AG04450 (cell line): ENCODE measurements at regions not wholly inside any gene's neighbourhood (a gene's known extent, or its start where the extent isn't known, plus 50 kb on each side); places are given as distances from the start of the nearest gene placed in this dataset.

ENCODE experiments used
- CTCF ChIA-PET: fragments of 300-600, 350-600 bp; formaldehyde crosslinking; extraction: SDS; loops from one replicate; lab custom pipeline; 2022; ENCODE audit warnings: antibody characterized with exemption, inconsistent platforms; lab: Charles Lee
- POLR2A ChIA-PET: fragments of 350-600 bp; formaldehyde crosslinking; extraction: SDS; loops from one replicate; lab custom pipeline; 2021; ENCODE audit warnings: antibody characterized with exemption, inconsistent platforms; lab: Yijun Ruan, JAX
- DNase-seq: peaks from one replicate; pipeline ENCODE4 v3.0.0-alpha.2; 2011; ENCODE audit warnings: low read depth, low spot score
- H3K27ac ChIP-seq: one replicate; pipeline ENCODE4 v1.5.1; 2012; ENCODE audit warnings: low read depth, low read length, control low read depth
- H3K27me3 ChIP-seq: one replicate; pipeline ENCODE4 v1.6.0; 2012; ENCODE audit warnings: low read length; ENCODE audit not compliant: control insufficient read depth, insufficient read depth
- H3K4me3 ChIP-seq: 2 replicates; pipeline ENCODE4 v1.5.1; 2011; ENCODE audit warnings: mild to moderate bottlenecking, low read depth, low read length, control low read depth
- H3K9me3 ChIP-seq: 2 replicates; pipeline ENCODE4 v1.5.1; 2012; ENCODE audit warnings: low read length; ENCODE audit not compliant: control insufficient read depth, insufficient read depth
- TF ChIP-seq, protein P1 (sequence below): IDR thresholded peaks from 2 replicates; pipeline ENCODE4 v1.5.1; 2011; ENCODE audit warnings: low read depth, low read length, control low read depth, inconsistent platforms

DNA sequence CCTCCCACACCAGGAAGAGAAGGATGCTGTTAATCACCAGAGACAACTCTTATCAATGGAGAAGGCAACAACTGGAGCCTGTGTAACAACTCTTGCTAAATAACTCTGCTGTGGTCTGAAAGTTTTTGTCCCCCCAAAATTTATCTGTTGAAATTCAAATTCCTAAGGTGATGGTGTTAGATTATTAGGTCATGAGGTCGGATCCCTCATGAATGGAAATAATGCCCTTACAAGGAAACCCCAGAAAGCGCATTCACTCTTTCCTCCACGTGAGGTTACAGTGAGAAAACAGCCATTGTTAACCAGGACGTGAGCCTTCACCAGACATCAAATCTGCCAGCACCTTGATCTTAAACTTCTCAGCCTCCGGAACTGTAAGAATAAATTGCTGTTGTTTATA is 141.9 kb upstream of the CXADR start:
- no peak for DNase-seq
- ChIA-PET CTCF (interaction anchor here (0.6 to 2.1 kb wide), 4 partner anchors 16 to 215 kb away, joined by 3 to 9 read pairs (median 6); no protein-coding TSS in a partner anchor), POLR2A (no interaction called here)
- TF ChIP-seq, protein P1, sequence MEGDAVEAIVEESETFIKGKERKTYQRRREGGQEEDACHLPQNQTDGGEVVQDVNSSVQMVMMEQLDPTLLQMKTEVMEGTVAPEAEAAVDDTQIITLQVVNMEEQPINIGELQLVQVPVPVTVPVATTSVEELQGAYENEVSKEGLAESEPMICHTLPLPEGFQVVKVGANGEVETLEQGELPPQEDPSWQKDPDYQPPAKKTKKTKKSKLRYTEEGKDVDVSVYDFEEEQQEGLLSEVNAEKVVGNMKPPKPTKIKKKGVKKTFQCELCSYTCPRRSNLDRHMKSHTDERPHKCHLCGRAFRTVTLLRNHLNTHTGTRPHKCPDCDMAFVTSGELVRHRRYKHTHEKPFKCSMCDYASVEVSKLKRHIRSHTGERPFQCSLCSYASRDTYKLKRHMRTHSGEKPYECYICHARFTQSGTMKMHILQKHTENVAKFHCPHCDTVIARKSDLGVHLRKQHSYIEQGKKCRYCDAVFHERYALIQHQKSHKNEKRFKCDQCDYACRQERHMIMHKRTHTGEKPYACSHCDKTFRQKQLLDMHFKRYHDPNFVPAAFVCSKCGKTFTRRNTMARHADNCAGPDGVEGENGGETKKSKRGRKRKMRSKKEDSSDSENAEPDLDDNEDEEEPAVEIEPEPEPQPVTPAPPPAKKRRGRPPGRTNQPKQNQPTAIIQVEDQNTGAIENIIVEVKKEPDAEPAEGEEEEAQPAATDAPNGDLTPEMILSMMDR = no peak
- no peak overlapping the region for H3K27ac ChIP-seq
- H3K27me3 ChIP-seq = no peaks in the 10 kb centered on the region
- no peaks in the 10 kb centered on the region; the same call in 1 of the 2 replicates for H3K9me3 ChIP-seq
- no peak overlapping the region for H3K4me3 ChIP-seq

DNA sequence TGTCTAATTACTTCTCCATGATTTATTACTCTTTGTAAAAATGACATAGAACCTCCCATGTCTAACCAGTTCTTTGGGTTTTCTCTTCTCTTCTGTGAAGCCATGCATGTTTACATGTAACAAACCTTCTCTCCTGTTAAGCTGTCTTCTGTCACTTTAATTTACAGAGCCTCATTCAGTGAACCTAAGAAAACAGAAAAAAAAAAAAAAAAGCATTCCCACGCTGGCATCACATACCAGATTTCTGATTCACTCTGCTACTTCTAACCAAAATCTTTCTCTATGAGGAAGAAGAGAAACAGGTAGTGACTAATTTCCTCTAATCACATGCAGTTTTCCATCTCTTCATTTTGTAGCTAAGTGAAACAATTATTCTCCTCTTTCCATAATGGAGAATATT is 141.4 kb upstream of the CXADR start:
- no peak overlapping the region for H3K27ac ChIP-seq
- no peak overlapping the region for H3K4me3 ChIP-seq
- DNase-seq = peak; percentile 8
- ChIA-PET POLR2A (no interaction called here), CTCF (interaction anchor here (0.6 to 2.1 kb wide), 4 partner anchors 15 to 214 kb away, joined by 3 to 9 read pairs (median 6); no protein-coding TSS in a partner anchor)
- no peaks in the 10 kb centered on the region for H3K27me3 ChIP-seq
- TF ChIP-seq, protein P1 = no peak
- H3K9me3 ChIP-seq = no peaks in the 10 kb centered on the region; the same call in 1 of the 2 replicates

DNA sequence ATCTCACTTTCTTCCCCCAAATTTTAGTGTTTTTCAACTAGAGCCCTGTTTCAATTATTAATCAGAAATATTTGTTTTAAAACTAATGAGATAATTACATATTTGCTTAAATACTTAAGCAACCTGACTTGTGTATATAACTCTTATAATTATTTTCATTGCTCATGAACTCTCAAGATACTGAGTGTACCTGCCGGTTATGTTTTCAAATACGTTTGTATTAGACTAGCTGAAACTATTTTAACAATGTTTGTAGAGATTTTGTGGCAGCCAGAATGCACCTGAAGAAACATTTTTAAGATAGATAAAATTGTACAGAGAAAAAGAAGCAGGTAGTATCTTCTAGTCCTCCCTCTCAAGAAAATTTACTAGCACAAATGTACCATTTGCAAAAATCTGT is 140.6 kb upstream of the CXADR start:
- H3K27ac ChIP-seq = no peak overlapping the region
- POLR2A ChIA-PET = no interaction called here
- H3K27me3 ChIP-seq = no peaks in the 10 kb centered on the region
- CTCF ChIA-PET = interaction anchor here (2.1 kb wide), 2 partner anchors 15 to 213 kb away, joined by 8 to 9 read pairs; no protein-coding TSS in a partner anchor
- TF ChIP-seq, protein P1 = no peak
- no peak for DNase-seq
- no peak overlapping the region for H3K4me3 ChIP-seq
- no peaks in the 10 kb centered on the region; the same call in 1 of the 2 replicates for H3K9me3 ChIP-seq

DNA sequence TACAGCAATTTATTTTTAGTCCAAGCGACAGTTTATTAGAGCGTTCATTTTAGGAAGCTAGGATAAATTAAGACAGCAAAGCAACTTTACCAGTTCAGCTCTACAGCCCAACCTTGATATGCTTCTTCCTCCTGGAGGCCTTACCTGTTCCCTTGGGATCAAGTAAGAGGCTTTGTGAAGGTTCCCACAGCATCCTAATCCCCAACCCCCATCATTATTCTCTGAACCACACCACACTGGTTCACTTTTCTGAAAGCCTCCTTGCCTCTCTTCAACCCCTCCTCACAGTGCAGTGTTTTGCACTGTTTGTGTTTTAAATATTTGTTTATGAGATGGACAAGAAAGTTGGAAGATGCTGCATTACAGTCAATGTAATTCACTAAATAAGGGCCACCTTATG is 126.3 kb upstream of the CXADR start:
- no peak for DNase-seq
- POLR2A ChIA-PET = no interaction called here
- Histone ChIP-seq H3K4me3 (no peak overlapping the region), H3K27me3 (peaks cover 2% of the 10 kb centered on the region), H3K9me3 (no peaks in the 10 kb centered on the region), H3K27ac (no peak overlapping the region)
- CTCF ChIA-PET = interaction anchor here (0.6 to 8.7 kb wide), 50 partner anchors 8 to 1815 kb away, joined by 3 to 303 read pairs (median 6); partner anchors contain the start of genes BTG3 and CXADR
- TF ChIP-seq, protein P1 = no peak

DNA sequence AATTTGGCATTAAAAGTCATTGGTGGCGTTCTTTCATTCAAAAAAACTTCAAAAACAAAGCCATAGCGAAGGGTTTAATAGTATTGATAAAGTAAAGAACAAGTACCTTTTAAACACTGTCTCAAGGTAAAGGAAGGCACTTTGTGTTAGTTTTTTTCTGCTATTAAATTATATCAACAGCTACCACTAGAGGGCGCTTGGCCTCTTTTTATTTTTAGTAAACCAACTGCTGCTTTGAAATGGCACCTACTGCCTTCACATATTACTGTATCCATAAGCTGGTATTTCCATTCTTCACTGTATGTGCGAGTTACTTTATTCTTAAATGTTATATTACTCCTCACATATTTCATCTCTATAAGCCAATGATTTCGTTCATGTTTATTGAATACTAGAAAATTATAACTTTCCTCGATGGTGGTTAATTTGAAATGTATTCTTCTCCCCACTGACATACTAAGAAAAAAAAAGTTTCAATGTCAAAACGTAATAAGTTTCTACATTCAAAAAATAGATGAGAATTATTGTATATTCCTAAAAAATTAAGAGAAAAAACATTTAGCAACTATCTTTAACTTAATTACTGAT is 125.7 kb upstream of the CXADR start:
- peak; percentile 16 for DNase-seq
- Histone ChIP-seq H3K4me3 (no peak overlapping the region), H3K9me3 (no peaks in the 10 kb centered on the region), H3K27ac (no peak overlapping the region), H3K27me3 (peaks cover 2% of the 10 kb centered on the region)
- CTCF ChIA-PET = interaction anchor here (0.6 to 8.7 kb wide), 50 partner anchors 8 to 1816 kb away, joined by 3 to 303 read pairs (median 6); partner anchors contain the start of genes BTG3 and CXADR
- TF ChIP-seq, protein P1 = peak; percentile 66
- POLR2A ChIA-PET = no interaction called here
